ENCODE measurements at regions not wholly inside any gene's neighbourhood (a gene's known extent, or its start where the extent isn't known, plus 50 kb on each side); places are given as distances from the start of the nearest gene placed in this dataset.
"Not testable (repeated sequence)": the region's sequence is repeated elsewhere in the genome, so short reads cannot be mapped to it uniquely, and the experiment has no call there.

DNA sequence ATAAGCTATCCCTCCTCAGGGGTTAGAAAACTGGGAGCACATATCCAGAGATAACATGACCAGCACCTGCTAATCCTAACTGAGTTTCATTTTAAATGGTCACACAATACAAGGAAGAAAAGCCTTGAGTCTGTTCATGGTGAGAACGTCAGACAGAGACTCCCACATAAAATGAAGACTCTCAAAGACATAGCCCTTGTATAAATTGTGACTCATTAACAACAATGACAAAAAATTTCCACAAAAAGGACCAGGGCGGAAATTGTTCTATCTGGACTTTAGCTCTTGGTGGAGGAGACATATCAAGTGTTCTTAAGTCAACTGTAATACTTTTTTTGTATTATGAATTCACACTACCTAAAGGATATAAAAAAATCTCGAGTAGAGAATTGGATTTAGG lies 313.7 kb upstream of the DCN start:
- DNase-seq: no peak

- no peak for DNase-seq
Measured at GRCh38 chr12:91493308-91493707, 310.7 kb upstream of the DCN start.

GRCh38 chr12:91492648-91493047 lies 310.0 kb upstream of the DCN start:
- DNase-seq: no peak

GRCh38 chr12:91490667-91491311 lies 308.2 kb upstream of the DCN start:
- DNase-seq: no peak

- no peak for DNase-seq
Measured at GRCh38 chr12:91483471-91483985, 300.9 kb upstream of the DCN start.

GRCh38 chr12:91482231-91482630 lies 299.6 kb upstream of the DCN start:
- no peak for DNase-seq

DNA sequence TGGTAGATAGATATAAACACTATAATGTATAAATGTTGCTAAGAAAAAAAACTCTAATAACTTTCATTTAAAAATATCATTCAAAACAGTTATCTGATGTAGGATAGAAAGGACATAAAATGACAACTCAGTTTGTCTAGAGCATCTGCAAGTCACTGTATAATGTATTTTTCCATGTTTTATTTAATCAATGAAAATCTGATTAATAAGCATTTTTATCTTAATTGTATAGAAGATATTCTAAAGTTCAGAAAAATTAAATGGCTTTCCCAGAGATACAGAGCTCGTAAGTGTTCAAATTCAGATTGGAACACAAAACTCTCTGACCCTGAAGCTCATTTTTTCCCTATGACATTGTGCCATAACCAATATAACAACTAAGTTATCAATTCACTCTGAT lies 295.9 kb upstream of the DCN start:
- DNase-seq: no peak

DNA sequence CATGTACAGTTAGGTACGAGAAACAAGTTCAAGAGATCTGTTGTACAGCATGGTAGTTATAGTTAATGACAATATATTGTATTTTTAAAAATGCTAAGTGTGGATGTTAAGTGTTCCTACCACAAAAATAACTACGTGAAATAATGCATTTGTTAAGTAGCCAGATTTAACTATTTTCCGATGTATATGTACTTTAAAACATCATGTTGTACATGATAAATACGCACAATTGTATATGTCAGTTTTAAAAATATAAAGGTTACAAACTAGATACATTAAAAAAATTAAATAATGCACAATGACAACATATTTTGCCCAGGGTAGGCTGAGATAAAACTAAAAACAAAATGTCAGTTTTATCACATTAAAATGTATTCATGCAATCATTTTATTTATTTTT lies 285.1 kb upstream of the DCN start:
- no peak for DNase-seq

DNA sequence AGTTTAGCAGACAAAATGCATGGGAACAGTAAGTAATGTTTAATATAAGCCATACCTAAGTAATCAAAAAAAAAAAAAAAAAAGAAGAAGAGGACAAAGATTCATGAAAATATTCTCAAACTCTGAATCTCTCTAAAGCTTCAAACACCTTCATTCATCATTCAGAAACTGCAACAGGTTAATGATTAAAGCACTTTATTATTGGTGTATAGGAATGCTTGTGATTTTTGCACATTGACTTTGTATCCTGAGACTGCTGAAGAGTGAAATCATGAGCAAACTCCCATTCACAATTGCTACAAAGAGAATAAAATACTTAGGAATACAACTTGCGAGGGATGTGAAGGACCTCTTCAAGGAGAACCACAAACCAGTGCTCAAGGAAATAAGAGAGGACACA lies 278.4 kb upstream of the DCN start:
- no peak for DNase-seq

- no peak for DNase-seq
Measured at GRCh38 chr12:91460469-91460868, 277.9 kb upstream of the DCN start.

DNA sequence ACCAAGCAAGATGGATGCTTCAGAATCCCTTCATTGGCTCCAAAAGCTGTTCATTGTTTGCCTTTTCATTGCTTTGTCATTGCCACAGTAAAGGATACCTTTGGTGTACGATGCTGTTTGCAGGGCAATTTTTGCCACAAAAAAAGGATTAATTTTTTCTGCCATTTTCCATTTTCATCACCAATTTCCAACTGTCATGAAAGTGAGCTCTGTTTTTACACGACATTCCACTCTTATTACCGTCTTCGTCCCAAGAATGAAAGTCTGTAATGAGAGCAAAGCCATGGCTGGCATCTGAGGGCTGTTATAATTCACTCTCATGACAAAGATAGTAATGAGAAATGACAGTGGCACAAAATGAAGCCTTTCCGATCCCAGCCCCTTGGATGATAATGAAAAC lies 272.7 kb upstream of the DCN start:
- DNase-seq: no peak

DNA sequence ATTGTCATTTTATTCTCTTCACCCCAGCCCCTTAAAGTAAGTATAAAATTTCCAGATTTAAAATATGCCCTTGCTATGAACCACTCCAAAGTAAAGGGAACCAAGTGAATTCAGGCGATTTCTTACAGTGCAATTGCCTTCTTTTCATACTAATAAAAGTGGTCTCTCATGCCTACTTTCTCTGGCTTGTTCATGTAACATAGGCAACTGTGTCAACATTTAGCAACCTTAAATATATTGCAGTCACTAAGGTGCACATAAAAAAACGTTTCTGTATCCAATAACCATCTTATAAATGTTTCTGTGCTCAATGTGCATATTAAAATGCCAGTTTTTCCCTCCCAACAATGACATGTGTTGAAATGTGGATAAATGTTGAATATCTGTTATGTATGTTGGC lies 271.6 kb upstream of the DCN start:
- DNase-seq: no peak

DNA sequence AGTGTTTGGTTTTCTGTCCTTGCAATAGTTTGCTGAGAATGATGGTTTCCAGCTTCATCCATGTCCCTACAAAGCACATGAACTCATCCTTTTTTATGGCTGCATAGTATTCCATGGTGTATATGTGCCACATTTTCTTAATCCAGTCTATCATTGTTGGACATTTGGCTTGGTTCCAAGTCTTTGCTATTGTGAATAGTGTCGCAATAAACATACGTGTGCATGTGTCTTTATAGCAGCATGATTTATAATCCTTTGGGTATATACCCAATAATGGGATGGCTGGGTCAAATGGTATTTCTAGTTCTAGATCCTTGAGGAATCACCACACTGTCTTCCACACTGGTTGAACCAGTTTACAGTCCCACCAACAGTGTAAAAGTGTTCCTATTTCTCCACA lies 269.8 kb upstream of the DCN start:
- DNase-seq: not testable (repeated sequence)

- DNase-seq: no peak
Measured at GRCh38 chr12:91441993-91442952, 259.7 kb upstream of the DCN start.

- DNase-seq: no peak
Measured at GRCh38 chr12:91441246-91441645, 258.6 kb upstream of the DCN start.

GRCh38 chr12:91434081-91434480 lies 251.5 kb upstream of the DCN start:
- DNase-seq: no peak

DNA sequence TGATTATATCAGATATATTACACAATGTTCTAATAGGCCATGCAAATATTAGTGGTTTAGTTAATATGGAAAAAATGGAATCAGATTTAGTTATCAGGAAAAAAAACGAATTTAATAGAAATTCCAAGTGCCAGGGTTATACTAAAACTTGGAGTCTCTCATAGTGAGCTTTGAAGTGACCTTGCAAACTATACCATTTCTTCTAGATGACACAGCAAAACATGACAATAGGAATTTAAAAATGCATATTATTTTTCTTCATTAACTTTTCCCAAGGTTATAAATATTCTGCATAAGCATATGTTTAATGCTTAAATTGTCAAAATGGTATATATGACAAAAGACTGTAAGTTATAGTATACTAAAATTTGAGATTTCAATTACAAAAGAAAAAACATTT lies 250.1 kb upstream of the DCN start:
- DNase-seq: no peak

DNA sequence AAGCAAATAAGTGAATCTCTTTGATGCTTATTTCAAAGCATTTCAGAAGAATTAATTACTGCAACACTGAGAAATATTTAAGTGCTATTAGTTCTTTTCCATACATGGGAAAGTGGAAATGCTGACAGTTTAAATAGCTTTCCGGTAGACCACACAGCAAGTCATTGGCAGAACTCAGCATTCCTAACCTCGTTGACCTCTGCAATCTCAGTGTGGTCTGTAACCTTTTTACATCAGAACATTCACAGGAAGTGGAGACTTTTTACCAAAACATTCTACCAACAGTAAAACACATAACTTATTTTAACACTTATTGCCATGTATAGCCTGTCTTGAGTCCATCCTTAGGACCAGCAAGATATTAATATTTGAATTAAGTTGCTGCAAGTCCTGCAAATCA lies 249.5 kb upstream of the DCN start:
- no peak for DNase-seq

- DNase-seq: no peak
Measured at GRCh38 chr12:91424506-91424905, 241.9 kb upstream of the DCN start.

DNA sequence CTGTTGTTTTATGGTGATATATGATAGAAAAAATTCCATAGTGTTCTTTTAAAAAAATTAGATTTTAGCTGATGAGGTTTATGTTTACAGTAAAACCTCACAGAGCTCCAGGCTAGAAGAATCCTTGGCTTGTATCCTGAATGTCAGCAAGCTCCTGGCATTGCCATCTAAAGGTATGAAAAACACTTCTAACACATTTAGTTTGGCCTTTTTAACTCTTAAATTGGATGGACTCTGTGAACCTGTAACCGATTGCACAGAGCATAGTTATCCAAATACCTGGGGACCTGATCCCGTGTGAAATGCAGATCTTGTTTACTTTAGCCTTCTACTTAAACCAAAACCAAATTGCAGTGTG lies 241.1 kb upstream of the DCN start:
- DNase-seq: no peak

DNA sequence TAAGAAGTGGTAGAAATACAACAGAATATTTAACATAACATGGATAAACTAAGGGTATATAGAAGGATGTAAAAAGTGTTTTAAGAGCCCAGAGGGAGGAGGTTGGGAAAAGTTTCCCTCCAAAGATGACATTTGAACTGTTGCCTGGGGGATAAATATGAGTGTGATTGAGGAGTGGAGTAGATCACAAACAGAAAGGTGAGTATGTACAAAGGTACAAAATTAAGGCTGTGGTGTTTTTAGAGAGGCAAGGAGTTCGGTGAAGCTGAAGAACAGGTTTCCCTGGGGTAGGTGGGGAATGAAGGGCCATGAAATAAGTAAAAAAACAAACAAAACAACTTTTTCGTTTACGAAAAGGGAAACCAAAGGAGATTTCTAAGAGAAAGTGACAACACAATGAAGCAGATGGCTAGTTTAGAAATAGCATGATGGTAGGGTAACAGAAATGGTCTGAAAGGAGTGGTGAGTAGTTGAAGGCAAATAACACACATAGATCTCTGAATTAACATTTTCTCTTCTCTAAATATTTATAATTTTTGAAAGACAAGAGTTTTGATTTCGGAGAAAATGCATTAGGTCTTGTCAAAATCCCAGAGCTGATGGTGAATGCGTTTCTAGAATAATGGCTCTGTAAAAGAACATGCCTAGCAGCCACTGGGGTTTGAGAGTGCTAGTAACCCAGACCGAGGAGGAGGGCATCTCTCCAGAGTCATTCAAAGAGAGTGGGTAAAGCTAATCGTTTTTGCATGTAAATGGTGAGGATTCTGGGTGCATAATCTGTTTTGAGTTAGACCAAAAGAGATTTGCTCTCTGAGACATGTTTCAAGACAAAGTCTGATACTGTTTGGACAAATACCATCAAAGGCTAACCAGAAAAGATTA lies 240.4 kb upstream of the DCN start:
- no peak for DNase-seq

- no peak for DNase-seq
Measured at GRCh38 chr12:91422127-91422526, 239.5 kb upstream of the DCN start.

- no peak for DNase-seq
Measured at GRCh38 chr12:91419809-91420208, 237.2 kb upstream of the DCN start.

All from stimulated activated CD4-positive, alpha-beta T cell treated with anti-CD3 and anti-CD28 coated beads, Interleukin-2, amount 100 ng/mL, for 48 hours (primary cell).